GM21447 (cell line): ENCODE measurements at regions not wholly inside any gene's neighbourhood (a gene's known extent, or its start where the extent isn't known, plus 50 kb on each side); places are given as distances from the start of the nearest gene placed in this dataset.
"Not testable (repeated sequence)": the region's sequence is repeated elsewhere in the genome, so short reads cannot be mapped to it uniquely, and the experiment has no call there.

Experiments
- ATAC-seq: cut with Tn5 transposase; IDR thresholded peaks from one replicate; pipeline ENCODE4 v1.9.1; 2021; ENCODE audit not compliant: unreplicated experiment

DNA sequence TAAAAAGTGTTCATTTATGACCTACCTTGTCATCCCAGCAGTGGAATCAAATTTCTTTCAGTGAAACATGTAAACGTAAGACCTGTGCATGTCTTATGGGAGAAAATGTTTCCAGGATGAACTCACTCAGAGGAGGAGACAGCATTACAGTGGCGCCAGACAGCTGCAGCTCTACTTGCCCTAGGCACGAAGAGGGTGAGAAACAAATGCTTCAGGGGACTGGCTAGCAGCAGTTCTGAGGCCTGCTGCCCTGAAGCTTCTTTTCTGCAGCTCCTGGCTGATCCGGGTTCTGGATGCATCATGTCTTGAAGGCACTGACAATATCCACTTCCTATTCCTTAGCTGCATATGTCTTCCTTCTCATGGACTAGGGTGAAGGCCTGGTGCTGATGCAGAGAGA lies 120.2 kb downstream of the QRSL1 start:
- no peak for ATAC-seq

DNA sequence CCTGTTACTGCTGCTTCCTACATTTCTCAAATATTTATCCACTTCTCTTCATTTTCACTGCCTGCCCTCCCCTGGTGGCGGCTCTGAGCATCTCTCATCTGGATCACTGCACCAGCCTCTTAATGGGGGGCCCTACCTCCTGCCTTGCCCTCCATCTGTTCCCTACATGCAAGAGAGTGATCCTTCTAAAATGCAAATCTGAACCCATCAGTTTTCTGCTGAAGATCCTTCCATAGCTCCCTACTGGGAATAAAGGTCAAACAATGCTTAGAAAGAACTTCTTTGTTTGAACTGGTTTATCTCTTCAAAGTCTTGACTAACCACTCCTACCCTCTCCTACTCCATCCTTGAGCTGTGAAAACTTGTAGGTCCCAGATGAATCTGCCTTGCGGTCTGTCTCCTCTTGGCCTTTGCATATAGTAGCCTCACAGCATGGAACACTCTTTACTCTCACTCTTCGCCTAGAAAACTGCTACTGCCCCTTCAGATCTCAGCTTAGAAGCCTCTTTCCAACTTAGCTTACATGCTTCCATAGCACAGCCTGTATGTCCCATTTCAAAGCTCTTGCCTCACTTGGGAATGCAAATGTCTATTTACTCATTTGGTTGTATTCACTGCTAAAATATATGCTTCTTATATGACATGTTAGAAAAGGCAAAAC lies 119.3 kb downstream of the QRSL1 start:
- ATAC-seq: no peak

DNA sequence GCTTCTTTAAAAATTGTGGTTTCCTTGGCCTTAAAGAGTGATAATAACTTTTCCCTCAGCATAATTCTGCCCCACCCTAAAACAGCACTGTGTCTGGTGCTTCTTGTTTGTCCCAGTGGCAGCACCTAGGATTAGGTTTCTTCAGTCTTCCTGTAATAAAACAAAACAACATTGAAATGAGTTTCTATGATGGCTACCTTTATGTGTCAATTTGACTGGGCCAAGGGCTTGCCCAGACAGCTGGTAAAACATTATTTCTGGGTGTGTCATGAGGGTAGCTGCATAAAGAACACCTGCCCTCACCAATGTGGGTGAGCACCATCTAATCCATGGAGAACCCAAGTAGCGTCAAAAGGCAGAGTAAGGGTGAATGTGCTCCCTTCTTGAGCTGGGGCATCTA lies 117.8 kb downstream of the QRSL1 start:
- ATAC-seq: no peak

DNA sequence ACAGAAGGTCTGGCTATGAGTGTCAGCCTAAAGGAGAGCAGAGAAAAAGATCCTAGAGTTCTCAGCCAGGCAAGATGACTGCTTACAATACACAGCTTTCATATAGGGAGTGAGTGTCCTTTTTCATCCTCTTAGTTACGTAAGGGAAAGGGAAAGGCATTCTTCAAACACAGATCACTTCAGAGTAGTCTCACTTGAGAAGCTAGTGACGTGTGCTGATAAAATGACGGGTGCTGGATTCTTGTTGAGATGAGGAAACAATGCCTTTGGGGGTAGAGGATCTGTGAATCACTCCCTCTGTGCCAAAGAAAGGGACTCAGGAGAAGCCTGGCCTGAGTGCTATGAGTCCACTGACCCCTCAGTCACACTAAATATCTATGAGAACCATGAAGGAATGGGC lies 117.3 kb downstream of the QRSL1 start:
- ATAC-seq: no peak

DNA sequence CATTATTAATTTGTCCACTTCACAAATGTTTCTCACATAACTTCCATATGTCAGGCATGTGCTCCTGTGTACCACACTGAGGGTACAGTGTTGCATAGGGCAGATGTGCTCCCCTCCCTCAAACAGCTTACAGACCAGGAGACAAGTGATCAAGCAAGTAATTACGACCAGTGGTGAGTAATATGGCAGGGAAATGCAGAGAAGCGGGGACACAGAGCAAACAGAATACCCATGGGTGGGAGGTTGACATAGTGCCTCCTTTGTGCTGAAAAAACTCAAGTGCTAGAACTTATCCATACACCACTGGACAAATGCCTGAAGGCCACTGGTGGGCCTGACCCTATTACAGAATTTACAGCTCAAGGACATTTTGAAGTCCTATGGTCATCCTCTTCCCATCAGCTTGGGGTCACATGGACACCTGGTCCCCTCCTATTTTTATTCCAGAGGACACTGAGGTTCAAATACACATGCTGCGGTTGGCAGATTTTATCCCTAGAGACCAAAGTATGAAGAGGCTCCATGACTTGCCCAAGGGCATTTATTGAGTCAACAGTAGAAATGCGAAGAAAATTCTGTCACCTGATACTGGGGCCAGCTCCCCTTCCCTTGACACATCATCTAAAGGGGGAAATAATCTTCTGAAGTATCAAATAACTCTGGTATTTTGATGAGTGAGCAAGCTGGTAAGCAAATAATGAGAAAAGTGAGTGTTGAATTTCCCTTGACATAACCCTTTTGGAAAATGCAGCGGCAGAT lies 116.6 kb downstream of the QRSL1 start:
- no peak for ATAC-seq

DNA sequence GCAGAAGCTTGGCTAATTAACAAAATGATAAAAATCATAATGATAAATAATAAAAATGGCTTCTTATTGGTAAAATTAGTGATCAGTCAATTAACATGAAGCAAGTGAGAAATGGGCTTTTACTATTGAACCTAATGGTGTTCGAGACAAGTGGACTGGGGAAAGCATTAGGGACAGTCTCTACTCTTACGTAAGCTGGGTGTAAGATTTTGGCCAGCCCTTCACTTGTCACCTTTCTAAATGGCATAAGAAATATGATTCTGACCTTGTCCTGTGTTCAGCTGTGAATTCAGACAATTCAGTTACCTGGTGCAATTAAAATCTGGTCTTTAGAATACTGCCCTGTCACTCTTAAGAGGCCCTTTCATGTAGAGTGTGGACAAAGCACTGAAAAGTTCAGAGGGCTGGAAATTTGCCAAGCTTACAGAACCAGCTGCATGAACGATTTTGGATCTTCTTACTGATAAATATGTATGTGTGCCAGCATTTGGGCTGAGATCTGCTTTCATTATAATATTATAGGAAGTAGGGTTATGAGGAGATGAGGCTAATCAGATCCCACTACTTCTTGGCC lies 115.9 kb downstream of the QRSL1 start:
- no peak for ATAC-seq

DNA sequence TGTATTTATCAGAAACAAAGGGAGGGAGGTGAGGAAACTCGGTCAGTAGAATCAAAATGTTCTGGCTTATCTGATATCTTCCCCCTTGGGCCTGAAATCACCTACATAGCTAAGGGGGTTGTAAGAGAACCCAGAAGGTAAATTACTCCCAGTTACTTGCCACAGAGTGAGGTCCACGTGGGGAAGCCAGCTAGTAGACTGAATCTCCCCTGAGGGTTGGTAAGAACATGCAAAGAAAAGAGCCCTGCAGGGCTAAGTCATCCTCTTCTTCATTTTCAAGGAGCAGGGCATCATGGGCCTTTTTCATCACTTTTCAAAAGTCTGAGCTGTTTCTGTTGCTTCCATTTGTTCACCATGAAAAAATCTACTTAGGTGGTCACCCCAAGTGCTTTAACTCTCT lies 115.4 kb downstream of the QRSL1 start:
- no peak for ATAC-seq

DNA sequence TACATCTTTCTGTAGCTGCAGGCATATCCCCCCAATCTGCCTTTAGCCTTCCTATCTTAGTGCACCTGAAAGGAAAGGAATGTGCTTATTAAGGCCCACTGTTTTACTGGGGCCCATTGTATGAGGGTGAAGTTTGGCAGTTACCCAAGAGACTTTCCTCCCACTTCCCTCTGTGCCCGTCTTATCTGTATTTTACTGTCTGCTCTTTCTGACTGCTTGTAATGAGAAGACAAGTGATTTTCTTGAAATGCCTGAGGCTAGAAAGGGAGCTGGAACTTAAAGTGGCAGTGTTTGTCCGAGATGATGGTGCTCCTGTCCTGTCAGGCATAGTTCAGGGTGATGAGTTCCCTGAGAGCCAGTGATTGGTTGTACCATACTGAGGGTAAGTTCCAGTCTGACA lies 114.7 kb downstream of the QRSL1 start:
- ATAC-seq: not testable (repeated sequence)

DNA sequence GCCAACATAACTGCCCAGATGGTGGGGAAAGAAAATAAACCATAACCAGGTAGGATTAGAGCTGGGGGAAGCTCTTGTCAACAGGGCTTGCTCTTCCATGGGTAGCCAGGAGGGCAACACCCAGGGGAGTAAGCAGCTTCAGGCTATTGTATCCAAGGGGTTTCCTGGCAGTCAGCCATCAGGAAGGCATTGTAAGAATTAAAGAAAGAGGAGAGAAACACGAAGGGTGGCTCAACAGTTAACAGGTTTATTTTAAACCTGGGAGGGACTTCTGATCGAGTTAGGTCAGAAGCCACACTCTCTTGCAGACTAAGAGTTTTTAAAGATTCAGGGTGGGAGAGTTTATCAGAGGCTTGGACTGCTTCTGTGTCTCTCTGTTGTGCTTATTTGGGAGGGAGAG lies 114.2 kb downstream of the QRSL1 start:
- no peak for ATAC-seq

DNA sequence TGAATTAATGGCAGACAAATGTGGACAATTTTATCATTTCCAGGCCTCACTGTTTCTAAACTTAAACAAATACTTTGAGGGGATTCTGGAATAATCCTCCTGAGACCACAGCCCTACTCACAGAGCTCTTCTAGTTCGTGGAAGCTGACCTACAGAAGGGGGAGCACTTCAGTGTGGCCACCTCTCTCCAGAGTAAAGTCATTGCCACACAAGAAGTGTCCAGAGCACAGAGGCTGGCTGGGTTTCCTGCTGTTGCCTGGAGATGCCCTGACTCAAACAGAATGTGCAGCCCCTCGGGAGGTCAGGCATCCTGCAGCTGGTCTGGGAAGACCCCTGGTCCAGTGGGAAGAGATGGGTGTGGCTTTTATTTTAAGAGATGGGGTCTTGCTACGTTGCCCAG lies 110.9 kb downstream of the QRSL1 start:
- ATAC-seq: no peak

DNA sequence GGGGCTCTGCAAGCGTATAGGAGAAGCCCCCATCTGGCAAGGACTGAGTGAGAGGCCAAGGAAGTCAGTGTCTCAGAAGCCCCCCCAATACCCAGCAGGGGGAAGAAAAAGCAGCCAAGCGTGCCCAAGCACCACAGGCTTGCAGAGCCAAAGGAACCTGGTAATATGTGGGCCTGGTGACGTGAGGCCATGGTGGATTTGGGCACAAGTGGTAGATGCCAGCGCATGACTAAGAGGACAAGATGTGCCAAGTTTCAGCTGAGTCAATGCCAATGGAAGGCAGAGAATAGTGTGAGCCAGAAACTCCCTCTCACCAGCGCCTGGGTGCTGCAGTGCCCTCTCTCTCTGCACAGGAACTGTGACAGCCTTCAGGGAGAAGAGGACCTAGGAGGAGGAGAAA lies 110.0 kb downstream of the QRSL1 start:
- ATAC-seq: no peak

DNA sequence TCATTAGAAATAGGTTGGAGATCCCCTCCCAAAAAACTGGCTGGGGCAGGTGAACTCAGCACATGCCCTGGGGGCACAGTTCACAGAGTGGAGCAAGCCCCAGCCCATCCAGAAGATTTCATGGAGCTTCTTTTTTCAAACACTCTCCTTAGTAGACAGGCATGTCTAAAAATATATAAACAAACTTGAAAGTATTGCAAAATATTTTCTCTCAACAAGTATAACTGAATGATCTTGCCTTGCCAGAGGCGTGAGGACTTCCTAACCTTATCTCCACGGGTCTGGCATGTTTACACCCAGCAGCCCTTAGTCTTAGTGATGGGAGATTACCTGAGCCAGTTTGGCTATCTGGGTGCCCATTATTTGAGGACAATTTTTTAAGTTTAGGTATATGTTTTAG lies 107.1 kb downstream of the QRSL1 start:
- no peak for ATAC-seq

DNA sequence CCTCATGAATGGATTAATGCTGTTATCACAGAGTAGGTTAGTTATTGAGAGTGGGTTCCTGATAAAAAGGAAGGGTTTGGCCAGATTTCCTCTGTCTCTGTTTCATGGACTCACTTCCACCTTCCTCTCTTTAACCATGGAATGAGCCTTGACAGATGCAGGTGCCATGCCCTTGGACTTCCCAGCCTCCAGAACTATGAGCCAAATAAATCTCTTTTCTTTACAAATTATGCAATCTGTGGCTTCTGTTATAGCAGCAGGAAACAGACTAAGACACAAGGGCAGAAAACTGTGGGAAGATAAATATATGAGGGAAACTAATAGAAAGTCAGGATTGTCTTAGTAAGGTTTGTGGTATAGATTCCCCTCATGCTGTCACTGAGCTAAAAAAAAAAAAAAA lies 106.5 kb downstream of the QRSL1 start:
- ATAC-seq: no peak

DNA sequence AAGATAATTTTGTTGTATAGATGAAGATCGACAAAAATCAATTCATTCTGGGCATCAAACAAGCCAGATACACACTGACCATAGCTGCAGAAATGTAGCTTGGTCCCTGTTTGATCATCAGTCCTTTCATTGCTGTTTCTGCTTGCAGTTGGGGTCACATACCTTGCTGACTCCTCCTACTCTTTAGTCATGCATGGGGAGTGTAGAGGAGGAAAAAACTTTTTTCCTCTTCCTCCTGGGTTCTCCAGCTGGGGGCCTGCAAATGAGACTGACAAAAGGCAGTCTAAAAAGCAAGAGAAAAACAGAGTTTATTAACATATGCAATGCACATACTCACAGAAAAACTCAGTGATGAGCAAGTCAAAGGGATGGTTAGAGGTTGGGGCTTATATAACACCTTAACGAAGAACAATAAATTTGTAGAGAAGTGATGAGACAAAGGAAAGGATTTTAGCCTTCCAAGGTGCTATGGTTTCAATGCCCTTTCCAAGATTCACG lies 105.8 kb downstream of the QRSL1 start:
- ATAC-seq: no peak

DNA sequence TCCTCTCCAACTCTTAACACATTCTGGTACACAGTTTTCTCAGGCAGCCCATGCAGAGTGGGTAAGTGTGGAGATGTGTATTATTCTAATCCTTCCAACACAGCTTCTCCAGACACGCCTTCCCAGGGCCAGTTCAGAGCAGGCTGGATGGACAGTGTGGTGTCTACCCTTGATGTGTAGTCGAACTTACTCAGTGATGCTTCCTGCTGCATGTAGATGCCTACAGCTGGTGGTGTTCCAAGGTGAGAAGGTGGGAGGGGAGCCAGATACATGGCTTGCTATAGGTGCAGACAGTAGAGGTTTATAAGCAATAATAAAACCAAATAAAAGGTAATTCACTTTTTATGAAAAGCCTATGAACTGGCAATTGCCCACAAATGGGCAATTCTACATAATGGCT lies 104.0 kb downstream of the QRSL1 start:
- no peak for ATAC-seq

DNA sequence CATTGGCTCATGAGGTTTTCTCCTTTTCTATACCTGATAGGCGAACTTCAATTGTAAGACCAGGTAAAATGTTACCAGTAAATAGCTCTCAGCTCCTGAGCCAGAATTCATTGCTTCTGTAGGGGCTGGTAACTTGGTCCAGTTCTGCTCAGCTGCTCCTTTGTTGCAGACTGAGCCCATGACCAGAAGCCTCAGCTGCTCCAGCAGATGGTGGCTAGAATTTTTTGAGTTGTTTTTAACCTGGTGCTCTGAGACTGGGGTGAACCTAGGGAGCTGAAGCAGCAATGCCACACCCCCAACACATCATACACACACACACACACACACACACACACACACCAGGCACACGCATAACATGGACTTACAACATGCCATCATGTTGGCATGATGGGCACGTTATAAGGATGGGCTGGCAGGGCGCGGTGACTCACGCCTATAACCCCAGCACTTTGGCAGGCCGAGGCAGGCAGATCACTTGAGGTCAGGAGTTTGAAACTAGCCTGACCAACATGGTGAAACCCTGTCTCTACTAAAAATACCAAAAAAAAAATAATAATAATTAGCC lies 103.1 kb downstream of the QRSL1 start:
- no peak for ATAC-seq

DNA sequence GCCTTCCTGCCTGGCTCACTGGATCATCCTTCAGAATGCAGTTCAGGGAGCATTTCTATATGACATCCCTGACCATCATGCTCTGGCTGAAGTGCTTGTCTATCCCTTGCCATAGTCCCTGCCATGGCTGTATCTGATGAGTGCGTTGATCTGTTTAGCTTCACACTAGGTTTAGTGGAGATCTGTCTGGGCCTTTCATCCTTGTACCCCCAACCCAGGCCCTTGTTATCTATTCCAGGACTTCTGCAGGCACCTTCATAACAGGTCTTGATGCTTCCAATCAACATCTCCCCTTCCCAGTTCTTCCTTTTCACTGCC lies 102.4 kb downstream of the QRSL1 start:
- ATAC-seq: no peak

DNA sequence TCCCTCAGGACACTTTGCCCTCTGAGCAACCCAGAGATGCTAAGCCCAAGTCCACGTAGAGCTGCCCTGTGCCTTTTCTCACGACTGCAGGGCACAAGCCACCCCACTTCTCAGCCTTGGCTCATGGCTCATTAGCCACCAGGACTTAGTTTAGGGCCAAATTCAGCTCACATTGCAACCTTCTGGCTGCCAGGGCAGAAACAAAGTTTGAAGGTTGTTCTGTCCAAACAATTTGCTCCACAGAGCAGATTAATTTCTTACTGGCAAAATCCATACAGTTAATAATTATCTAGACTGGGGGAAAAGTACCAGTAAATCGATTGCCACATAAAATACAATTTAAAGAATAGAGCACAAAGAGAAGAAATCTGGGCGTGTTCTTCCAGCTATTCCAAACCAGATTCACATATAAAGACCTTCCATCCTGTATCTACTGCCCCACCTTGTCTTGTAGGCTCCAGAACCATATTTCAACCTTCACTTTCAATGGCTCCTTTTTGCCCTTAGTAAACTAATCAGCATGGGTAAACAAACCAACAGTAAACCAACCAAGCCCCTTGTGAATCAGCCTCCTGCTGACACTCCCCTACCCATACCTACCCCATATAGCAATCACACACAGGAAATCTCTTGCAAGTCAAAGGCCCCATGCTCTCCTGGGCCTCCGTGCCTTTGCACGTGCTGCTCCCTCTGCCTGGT lies 101.9 kb downstream of the QRSL1 start:
- no peak for ATAC-seq

DNA sequence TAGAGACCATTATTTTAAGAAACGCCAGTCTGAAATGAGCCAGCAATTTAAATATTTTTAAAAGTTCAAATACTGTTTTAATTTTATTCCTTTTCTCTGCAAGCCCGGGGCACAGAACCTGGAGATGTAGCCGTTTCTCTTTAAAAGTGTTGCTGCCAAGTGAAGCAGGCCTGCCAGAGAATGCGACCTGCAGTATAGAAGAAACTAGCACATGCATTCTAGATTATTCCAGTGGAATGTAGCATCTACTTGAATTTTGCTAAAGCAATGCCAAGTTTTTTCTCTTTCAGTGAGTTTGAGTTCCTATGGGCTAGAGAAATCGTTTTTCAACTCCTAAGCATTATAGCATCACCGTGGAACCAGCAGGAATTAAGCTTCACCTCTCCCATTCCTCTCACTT lies 101.3 kb downstream of the QRSL1 start:
- ATAC-seq: no peak

DNA sequence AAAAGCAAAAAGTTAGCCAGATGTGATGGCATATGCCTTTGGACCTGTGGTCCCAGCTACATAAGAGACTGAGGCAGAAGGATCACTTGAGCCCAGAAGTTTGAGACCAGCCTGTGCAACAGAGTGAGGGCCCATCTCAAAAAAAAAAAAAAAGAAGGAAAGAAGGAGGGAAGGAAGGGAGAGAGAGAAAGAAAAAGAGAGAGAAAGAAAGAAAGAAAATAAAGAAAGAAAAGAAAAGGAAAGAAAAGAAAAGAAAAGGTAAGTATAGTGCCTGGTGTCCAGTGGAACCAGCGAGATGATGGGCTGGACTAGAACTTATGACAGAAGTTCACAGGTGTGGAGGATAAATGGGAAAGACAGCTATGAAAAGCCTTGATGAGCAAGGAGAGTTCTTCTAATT lies 100.9 kb downstream of the QRSL1 start:
- no peak for ATAC-seq

DNA sequence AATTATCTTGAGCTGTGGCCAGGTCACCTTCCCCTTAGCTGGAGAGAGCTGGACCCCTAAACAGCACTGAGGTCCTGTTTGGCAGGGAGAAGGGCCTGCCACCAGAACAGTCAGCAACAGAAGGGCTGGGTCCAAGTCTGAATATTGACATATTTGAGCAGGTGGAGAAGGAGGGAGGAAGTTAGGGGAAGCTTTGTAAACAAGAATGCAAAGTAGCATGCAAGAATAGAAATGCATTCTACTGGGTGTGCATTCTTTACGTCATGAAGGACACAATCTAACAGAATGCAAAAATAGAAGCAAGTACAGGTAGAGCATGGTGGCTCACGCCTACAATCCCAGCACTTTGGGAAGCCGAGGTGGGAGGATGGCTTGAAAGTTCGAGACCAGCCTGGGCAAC lies 100.5 kb downstream of the QRSL1 start:
- ATAC-seq: no peak
